K562 (cell line): ENCODE measurements at regions not wholly inside any gene's neighbourhood (a gene's known extent, or its start where the extent isn't known, plus 50 kb on each side); places are given as distances from the start of the nearest gene placed in this dataset.

ENCODE experiments used
- MAFG ChIP-seq: fragments of 450-650 bp; conservative IDR thresholded peaks from 2 replicates; pipeline ENCODE4 v1.6.1; 2016; ENCODE audit warnings: missing genetic modification characterization, missing compliant biosample characterization
- SMARCA4 ChIP-seq: fragments of 450-650 bp; IDR thresholded peaks from 2 replicates; pipeline ENCODE4 v1.6.1; 2016
- ZNF23 ChIP-seq: fragments of 250-450 bp; sonication (Bioruptor Pico); IDR thresholded peaks from 2 replicates; pipeline ENCODE4 v1.4.0; 2020; ENCODE audit warnings: mild to moderate bottlenecking
- TF ChIP-seq, protein P1 (sequence below): fragments of 150-350 bp; conservative IDR thresholded peaks from 2 replicates; pipeline ENCODE4 v1.6.1; 2014; ENCODE audit warnings: low read length
- TF ChIP-seq, protein P2 (sequence below): sonication (generic); formaldehyde crosslinking; IDR thresholded peaks from 2 replicates; pipeline ENCODE4 v1.9.0; 2022; ENCODE audit warnings: mild to moderate bottlenecking, missing genetic modification reagents

DNA sequence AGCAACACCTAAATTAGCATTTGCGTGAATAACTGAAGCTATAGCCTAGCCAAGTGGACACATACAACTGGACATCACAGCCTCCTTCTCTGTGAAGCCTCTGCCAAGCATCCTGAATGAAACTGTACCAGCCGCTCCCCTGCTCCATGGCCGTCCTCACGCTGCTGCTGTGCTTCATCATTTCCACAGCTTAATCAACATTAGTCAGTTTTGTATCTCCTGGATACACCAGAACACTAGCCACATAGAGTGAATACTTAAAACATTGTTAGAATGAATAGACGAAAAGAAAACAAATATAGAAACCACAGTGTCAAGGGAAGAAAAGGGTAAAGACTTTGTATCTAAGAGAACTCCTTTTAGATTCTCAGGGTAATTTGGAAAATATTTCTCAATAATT is 1526.9 kb downstream of the EFNB2 start:
- TF ChIP-seq ZNF23 (CRISPR knock-in tag), result no peak
- TF ChIP-seq, protein P1, sequence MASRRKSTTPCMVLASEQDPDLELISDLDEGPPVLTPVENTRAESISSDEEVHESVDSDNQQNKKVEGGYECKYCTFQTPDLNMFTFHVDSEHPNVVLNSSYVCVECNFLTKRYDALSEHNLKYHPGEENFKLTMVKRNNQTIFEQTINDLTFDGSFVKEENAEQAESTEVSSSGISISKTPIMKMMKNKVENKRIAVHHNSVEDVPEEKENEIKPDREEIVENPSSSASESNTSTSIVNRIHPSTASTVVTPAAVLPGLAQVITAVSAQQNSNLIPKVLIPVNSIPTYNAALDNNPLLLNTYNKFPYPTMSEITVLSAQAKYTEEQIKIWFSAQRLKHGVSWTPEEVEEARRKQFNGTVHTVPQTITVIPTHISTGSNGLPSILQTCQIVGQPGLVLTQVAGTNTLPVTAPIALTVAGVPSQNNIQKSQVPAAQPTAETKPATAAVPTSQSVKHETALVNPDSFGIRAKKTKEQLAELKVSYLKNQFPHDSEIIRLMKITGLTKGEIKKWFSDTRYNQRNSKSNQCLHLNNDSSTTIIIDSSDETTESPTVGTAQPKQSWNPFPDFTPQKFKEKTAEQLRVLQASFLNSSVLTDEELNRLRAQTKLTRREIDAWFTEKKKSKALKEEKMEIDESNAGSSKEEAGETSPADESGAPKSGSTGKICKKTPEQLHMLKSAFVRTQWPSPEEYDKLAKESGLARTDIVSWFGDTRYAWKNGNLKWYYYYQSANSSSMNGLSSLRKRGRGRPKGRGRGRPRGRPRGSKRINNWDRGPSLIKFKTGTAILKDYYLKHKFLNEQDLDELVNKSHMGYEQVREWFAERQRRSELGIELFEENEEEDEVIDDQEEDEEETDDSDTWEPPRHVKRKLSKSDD, result no peak
- TF ChIP-seq, protein P2, sequence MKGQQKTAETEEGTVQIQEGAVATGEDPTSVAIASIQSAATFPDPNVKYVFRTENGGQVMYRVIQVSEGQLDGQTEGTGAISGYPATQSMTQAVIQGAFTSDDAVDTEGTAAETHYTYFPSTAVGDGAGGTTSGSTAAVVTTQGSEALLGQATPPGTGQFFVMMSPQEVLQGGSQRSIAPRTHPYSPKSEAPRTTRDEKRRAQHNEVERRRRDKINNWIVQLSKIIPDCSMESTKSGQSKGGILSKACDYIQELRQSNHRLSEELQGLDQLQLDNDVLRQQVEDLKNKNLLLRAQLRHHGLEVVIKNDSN (CRISPR knock-in tag), result no peak
- TF ChIP-seq SMARCA4, result no peak
- TF ChIP-seq MAFG, result no peak
